GM23338 (cell line): ENCODE measurements at regions not wholly inside any gene's neighbourhood (a gene's known extent, or its start where the extent isn't known, plus 50 kb on each side); places are given as distances from the start of the nearest gene placed in this dataset.

Experiments
- ATAC-seq: fragments of 200-7000 bp; cut with Tn5 transposase; 3 replicates; pipeline ENCODE4 v1.9.1; 2020
- DNase-seq: peaks from one replicate; pipeline ENCODE4 v3.0.0-alpha.2; 2015; ENCODE audit warnings: low spot score
- H2AFZ ChIP-seq: fragments of 200-600 bp; sonication (generic); 2 replicates; pipeline ENCODE4 v1.8.0; 2016; ENCODE audit warnings: antibody characterized with exemption, mild to moderate bottlenecking, moderate library complexity
- H3F3A ChIP-seq: fragments of 200-600 bp; sonication (generic); replicated peaks from 2 replicates; pipeline ENCODE4 v1.8.0; 2017; ENCODE audit warnings: antibody characterized with exemption, mixed run types, low read depth
- H3K27ac ChIP-seq: fragments of 200-600 bp; sonication (generic); 2 replicates; pipeline ENCODE4 v1.6.1; 2016; ENCODE audit warnings: low read depth
- H3K27me3 ChIP-seq: fragments of 200-600 bp; sonication (generic); 2 replicates; pipeline ENCODE4 v1.8.0; 2016; ENCODE audit warnings: mild to moderate bottlenecking, mixed run types, moderate library complexity; ENCODE audit not compliant: insufficient read depth
- H3K36me3 ChIP-seq: fragments of 200-600 bp; sonication (generic); 2 replicates; pipeline ENCODE4 v1.8.0; 2016; ENCODE audit warnings: mild to moderate bottlenecking; ENCODE audit not compliant: insufficient read depth
- H3K4me1 ChIP-seq: fragments of 200-600 bp; sonication (generic); 2 replicates; pipeline ENCODE4 v1.8.0; 2016; ENCODE audit warnings: mild to moderate bottlenecking, moderate library complexity; ENCODE audit not compliant: insufficient read depth
- H3K4me2 ChIP-seq: fragments of 200-600 bp; sonication (generic); 2 replicates; pipeline ENCODE4 v1.7.1; 2017; ENCODE audit warnings: mixed run types
- H3K4me3 ChIP-seq: fragments of 200-600 bp; sonication (generic); 2 replicates; pipeline ENCODE4 v1.6.1; 2016; ENCODE audit warnings: mixed run types
- H3K79me2 ChIP-seq: fragments of 200-600 bp; sonication (generic); replicated peaks from 2 replicates; pipeline ENCODE4 v1.8.0; 2017; ENCODE audit warnings: mild to moderate bottlenecking; ENCODE audit not compliant: insufficient read depth
- H3K9me2 ChIP-seq: fragments of 200-600 bp; sonication (generic); 2 replicates; pipeline ENCODE4 v1.8.0; 2017; ENCODE audit not compliant: insufficient read depth
- H4K20me1 ChIP-seq: fragments of 200-600 bp; sonication (generic); replicated peaks from 2 replicates; pipeline ENCODE4 v1.8.0; 2017; ENCODE audit warnings: mild to moderate bottlenecking; ENCODE audit not compliant: insufficient read depth
- H3K27ac Mint-ChIP-seq: 2 replicates; pipeline ENCODE4 v1.8.0; 2020; ENCODE audit warnings: inconsistent platforms, mild to moderate bottlenecking, moderate library complexity, mixed read lengths
- H3K27me3 Mint-ChIP-seq: 3 replicates; pipeline ENCODE4 v1.8.0; 2022; ENCODE audit warnings: low read depth, mild to moderate bottlenecking, moderate library complexity, mixed read lengths, inconsistent platforms; ENCODE audit not compliant: insufficient read depth, poor library complexity
- H3K36me3 Mint-ChIP-seq: 3 replicates; pipeline ENCODE4 v1.8.0; 2021; ENCODE audit warnings: low read depth, mild to moderate bottlenecking, inconsistent platforms, moderate library complexity, mixed read lengths
- H3K4me1 Mint-ChIP-seq: 3 replicates; pipeline ENCODE4 v1.8.0; 2020; ENCODE audit warnings: mild to moderate bottlenecking, inconsistent platforms, mixed read lengths
- H3K4me3 Mint-ChIP-seq: 3 replicates; pipeline ENCODE4 v1.8.0; 2021; ENCODE audit warnings: moderate library complexity, mild to moderate bottlenecking, inconsistent platforms, mixed read lengths
- H3K9me3 Mint-ChIP-seq: 3 replicates; pipeline ENCODE4 v1.8.0; 2020; ENCODE audit warnings: moderate library complexity, mild to moderate bottlenecking, inconsistent platforms, mixed read lengths
- CTCF ChIP-seq, 2 experiments: fragments of 200-600 bp in 1 of 2; sonication (generic) in 1 of 2; conservative IDR thresholded peaks; 2 replicates each; pipeline versions ENCODE4 v1.5.1 to v1.6.1; 2016 to 2017; ENCODE audit warnings: antibody characterized with exemption in 2 of 2, low read depth in 2 of 2, mild to moderate bottlenecking in 2 of 2, moderate library complexity in 1 of 2
- ETS1 ChIP-seq: IDR thresholded peaks from 2 replicates; pipeline ENCODE4 v1.6.1; 2016; ENCODE audit warnings: antibody characterized with exemption
- JUNB ChIP-seq: IDR thresholded peaks from one replicate; pipeline ENCODE4 v1.6.1; 2016; ENCODE audit warnings: antibody characterized with exemption; ENCODE audit not compliant: unreplicated experiment
- NANOG ChIP-seq: IDR thresholded peaks from 2 replicates; pipeline ENCODE4 v1.6.1; 2016; ENCODE audit warnings: antibody characterized with exemption, borderline replicate concordance
- POLR2AphosphoS5 ChIP-seq: IDR thresholded peaks from 2 replicates; pipeline ENCODE4 v1.6.1; 2016; ENCODE audit warnings: antibody characterized with exemption, low read depth
- REST ChIP-seq: IDR thresholded peaks from one replicate; pipeline ENCODE4 v1.6.1; 2018; ENCODE audit warnings: antibody characterized with exemption; ENCODE audit not compliant: unreplicated experiment
- STAT1 ChIP-seq: IDR thresholded peaks from one replicate; pipeline ENCODE4 v1.6.1; 2016; ENCODE audit warnings: antibody characterized with exemption; ENCODE audit not compliant: unreplicated experiment
- ZNF114 ChIP-seq: fragments of 250-450 bp; sonication (Bioruptor Pico); IDR thresholded peaks from 2 replicates; pipeline ENCODE4 v1.5.0; 2020; ENCODE audit warnings: mild to moderate bottlenecking, moderate library complexity
- ZNF331 ChIP-seq: fragments of 250-450 bp; sonication (Bioruptor Pico); IDR thresholded peaks from 2 replicates; pipeline ENCODE4 v1.5.0; 2020; ENCODE audit warnings: low read depth, mild to moderate bottlenecking, moderate library complexity
- ZNF462 ChIP-seq: fragments of 250-450 bp; sonication (Bioruptor Pico); IDR thresholded peaks from 2 replicates; pipeline ENCODE4 v1.5.0; 2020; ENCODE audit warnings: mild to moderate bottlenecking, moderate library complexity

- ATAC-seq: no peak
- H3K9me2 ChIP-seq: no peaks in the 10 kb centered on the region
- H3K27me3 Mint-ChIP-seq: no peaks in the 10 kb centered on the region
Observed at GRCh38 chr17:83002118-83002805, 77.1 kb upstream of the METRNL start.

More at GRCh38 chr17:83002118-83002805, 77.1 kb upstream of the METRNL start:
- H3K4me2 ChIP-seq: no peak overlapping the region
- H4K20me1 ChIP-seq: no peaks in the 10 kb centered on the region
- H3K4me1 ChIP-seq: no peaks in the 10 kb centered on the region
- no peaks in the 10 kb centered on the region for H3K36me3 ChIP-seq
- no peaks in the 10 kb centered on the region for H3F3A ChIP-seq
- H3K4me1 Mint-ChIP-seq: no peaks in the 10 kb centered on the region
- peaks cover 7% of the 10 kb centered on the region; the same call in 2 of the 3 replicates for H3K9me3 Mint-ChIP-seq
- no peak overlapping the region for H3K27ac ChIP-seq
- no peaks in the 10 kb centered on the region for H3K27me3 ChIP-seq
- no peak overlapping the region for H3K27ac Mint-ChIP-seq
- H3K4me3 Mint-ChIP-seq: no peak overlapping the region
- TF ChIP-seq CTCF (conservative IDR thresholded peaks at IDR 0.05; ENCODE audit: low read depth in 2 of 2): no peak
- no peak for TF ChIP-seq ZNF331 (CRISPR knock-in tag)
- TF ChIP-seq STAT1: no peak
- TF ChIP-seq REST: no peak
- TF ChIP-seq NANOG: no peak
- TF ChIP-seq ETS1: no peak
- no peak for TF ChIP-seq JUNB
- no peak for TF ChIP-seq ZNF462 (CRISPR knock-in tag)
- no peak for TF ChIP-seq POLR2AphosphoS5
- no peak for TF ChIP-seq ZNF114 (CRISPR knock-in tag)
- no peak for DNase-seq
- no peak overlapping the region for H2AFZ ChIP-seq
- H3K36me3 Mint-ChIP-seq: peaks cover 19% of the 10 kb centered on the region
- no peak overlapping the region for H3K4me3 ChIP-seq
- H3K79me2 ChIP-seq: no peaks in the 10 kb centered on the region
